ENCODE measurements at regions not wholly inside any gene's neighbourhood (a gene's known extent, or its start where the extent isn't known, plus 50 kb on each side); places are given as distances from the start of the nearest gene placed in this dataset.

DNA sequence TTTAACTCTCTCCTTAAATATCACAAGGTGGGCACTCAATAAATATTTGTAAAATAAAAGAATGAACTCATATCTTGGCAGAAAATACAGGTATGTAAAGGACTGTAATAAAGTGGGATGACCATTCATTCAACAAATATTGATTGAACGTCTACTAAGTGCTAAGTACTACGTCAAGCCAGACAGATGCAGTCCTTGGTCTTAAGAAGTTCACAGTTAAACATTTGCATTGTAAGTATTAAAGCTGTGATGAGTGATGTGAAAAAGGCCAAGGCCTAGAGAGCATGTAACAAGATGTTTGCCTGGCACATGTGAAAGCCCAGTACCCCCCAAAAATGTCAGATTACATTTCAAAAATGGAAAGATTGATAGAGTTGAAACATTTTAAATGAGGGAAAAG lies 130.1 kb upstream of the TMEM170B start:
- TF ChIP-seq ZFP3 (CRISPR knock-in tag; IDR thresholded peaks at IDR 0.05): no peak
- no peak for TF ChIP-seq TOX (CRISPR knock-in tag; IDR thresholded peaks at IDR 0.05; ENCODE audit: borderline replicate concordance)
- TF ChIP-seq TCF4 (CRISPR knock-in tag; IDR thresholded peaks at IDR 0.05; ENCODE audit: borderline replicate concordance): no peak
- TF ChIP-seq, protein P1, sequence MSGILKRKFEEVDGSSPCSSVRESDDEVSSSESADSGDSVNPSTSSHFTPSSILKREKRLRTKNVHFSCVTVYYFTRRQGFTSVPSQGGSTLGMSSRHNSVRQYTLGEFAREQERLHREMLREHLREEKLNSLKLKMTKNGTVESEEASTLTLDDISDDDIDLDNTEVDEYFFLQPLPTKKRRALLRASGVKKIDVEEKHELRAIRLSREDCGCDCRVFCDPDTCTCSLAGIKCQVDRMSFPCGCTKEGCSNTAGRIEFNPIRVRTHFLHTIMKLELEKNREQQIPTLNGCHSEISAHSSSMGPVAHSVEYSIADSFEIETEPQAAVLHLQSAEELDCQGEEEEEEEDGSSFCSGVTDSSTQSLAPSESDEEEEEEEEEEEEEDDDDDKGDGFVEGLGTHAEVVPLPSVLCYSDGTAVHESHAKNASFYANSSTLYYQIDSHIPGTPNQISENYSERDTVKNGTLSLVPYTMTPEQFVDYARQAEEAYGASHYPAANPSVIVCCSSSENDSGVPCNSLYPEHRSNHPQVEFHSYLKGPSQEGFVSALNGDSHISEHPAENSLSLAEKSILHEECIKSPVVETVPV (CRISPR knock-in tag; IDR thresholded peaks at IDR 0.05): no peak
- TF ChIP-seq OSR1 (CRISPR knock-in tag; IDR thresholded peaks at IDR 0.05): no peak
- no peak for TF ChIP-seq CSDC2 (CRISPR knock-in tag; IDR thresholded peaks at IDR 0.05)
- no peak for TF ChIP-seq GLIS3 (CRISPR knock-in tag; IDR thresholded peaks at IDR 0.05)
- TF ChIP-seq ZFP30 (CRISPR knock-in tag; IDR thresholded peaks at IDR 0.05): no peak
- TF ChIP-seq, protein P2, sequence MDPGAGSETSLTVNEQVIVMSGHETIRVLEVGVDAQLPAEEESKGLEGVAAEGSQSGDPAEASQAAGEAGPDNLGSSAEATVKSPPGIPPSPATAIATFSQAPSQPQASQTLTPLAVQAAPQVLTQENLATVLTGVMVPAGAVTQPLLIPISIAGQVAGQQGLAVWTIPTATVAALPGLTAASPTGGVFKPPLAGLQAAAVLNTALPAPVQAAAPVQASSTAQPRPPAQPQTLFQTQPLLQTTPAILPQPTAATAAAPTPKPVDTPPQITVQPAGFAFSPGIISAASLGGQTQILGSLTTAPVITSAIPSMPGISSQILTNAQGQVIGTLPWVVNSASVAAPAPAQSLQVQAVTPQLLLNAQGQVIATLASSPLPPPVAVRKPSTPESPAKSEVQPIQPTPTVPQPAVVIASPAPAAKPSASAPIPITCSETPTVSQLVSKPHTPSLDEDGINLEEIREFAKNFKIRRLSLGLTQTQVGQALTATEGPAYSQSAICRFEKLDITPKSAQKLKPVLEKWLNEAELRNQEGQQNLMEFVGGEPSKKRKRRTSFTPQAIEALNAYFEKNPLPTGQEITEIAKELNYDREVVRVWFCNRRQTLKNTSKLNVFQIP (CRISPR knock-in tag; IDR thresholded peaks at IDR 0.05; ENCODE audit: borderline replicate concordance, low read depth): no peak
- TF ChIP-seq ESRRG (CRISPR knock-in tag; IDR thresholded peaks at IDR 0.05): no peak
- TF ChIP-seq, protein P3, sequence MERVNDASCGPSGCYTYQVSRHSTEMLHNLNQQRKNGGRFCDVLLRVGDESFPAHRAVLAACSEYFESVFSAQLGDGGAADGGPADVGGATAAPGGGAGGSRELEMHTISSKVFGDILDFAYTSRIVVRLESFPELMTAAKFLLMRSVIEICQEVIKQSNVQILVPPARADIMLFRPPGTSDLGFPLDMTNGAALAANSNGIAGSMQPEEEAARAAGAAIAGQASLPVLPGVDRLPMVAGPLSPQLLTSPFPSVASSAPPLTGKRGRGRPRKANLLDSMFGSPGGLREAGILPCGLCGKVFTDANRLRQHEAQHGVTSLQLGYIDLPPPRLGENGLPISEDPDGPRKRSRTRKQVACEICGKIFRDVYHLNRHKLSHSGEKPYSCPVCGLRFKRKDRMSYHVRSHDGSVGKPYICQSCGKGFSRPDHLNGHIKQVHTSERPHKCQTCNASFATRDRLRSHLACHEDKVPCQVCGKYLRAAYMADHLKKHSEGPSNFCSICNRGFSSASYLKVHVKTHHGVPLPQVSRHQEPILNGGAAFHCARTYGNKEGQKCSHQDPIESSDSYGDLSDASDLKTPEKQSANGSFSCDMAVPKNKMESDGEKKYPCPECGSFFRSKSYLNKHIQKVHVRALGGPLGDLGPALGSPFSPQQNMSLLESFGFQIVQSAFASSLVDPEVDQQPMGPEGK (CRISPR knock-in tag; IDR thresholded peaks at IDR 0.05; ENCODE audit: borderline replicate concordance): no peak
- no peak for TF ChIP-seq ZNF8 (CRISPR knock-in tag; IDR thresholded peaks at IDR 0.05)
- TF ChIP-seq SNAI2 (CRISPR knock-in tag; IDR thresholded peaks at IDR 0.05): no peak
